ENCODE measurements at regions not wholly inside any gene's neighbourhood (a gene's known extent, or its start where the extent isn't known, plus 50 kb on each side); places are given as distances from the start of the nearest gene placed in this dataset.

GRCh38 chr18:25451077-25451658 lies 99.2 kb upstream of the ZNF521 start:
- H3K9me3 Mint-ChIP-seq, result peaks cover 17% of the 10 kb centered on the region

GRCh38 chr18:25449046-25449445 lies 97.1 kb upstream of the ZNF521 start:
- no peak overlapping the region for H3K27ac Mint-ChIP-seq (ENCODE audit: unreplicated experiment)
- DNase-seq (ENCODE audit: low read depth, low spot score), result no peak
- TF ChIP-seq CTCF (conservative IDR thresholded peaks at IDR 0.05), result no peak
- H3K36me3 Mint-ChIP-seq (ENCODE audit: low read depth), result peaks cover 13% of the 10 kb centered on the region
- H3K9me3 Mint-ChIP-seq, result peaks cover 17% of the 10 kb centered on the region
- H3K4me1 Mint-ChIP-seq, result no peaks in the 10 kb centered on the region
- no peak overlapping the region for H3K4me3 Mint-ChIP-seq
- H3K27me3 Mint-ChIP-seq (ENCODE audit: low read depth), result no peaks in the 10 kb centered on the region

More at GRCh38 chr18:25451077-25451658, 99.2 kb upstream of the ZNF521 start:
- no peak for DNase-seq (ENCODE audit: low read depth, low spot score)
- TF ChIP-seq CTCF (conservative IDR thresholded peaks at IDR 0.05), result no peak
- H3K4me1 Mint-ChIP-seq, result peaks cover 8% of the 10 kb centered on the region
- H3K4me3 Mint-ChIP-seq, result no peak overlapping the region
- no peaks in the 10 kb centered on the region for H3K27me3 Mint-ChIP-seq (ENCODE audit: low read depth)
- peaks cover 13% of the 10 kb centered on the region for H3K36me3 Mint-ChIP-seq (ENCODE audit: low read depth)
- H3K27ac Mint-ChIP-seq (ENCODE audit: unreplicated experiment), result no peak overlapping the region

- DNase-seq (ENCODE audit: low read depth, low spot score), result no peak
- TF ChIP-seq CTCF (conservative IDR thresholded peaks at IDR 0.05), result no peak
- Mint-ChIP-seq H3K36me3 (ENCODE audit: low read depth) (peaks cover 11% of the 10 kb centered on the region), H3K27me3 (ENCODE audit: low read depth) (no peaks in the 10 kb centered on the region), H3K4me3 (no peak overlapping the region), H3K27ac (ENCODE audit: unreplicated experiment) (no peak overlapping the region), H3K4me1 (no peaks in the 10 kb centered on the region), H3K9me3 (peaks cover 17% of the 10 kb centered on the region)
Measured at GRCh38 chr18:25446972-25447371, 95.0 kb upstream of the ZNF521 start.

- no peak overlapping the region for H3K4me3 Mint-ChIP-seq
- H3K4me1 Mint-ChIP-seq, result no peaks in the 10 kb centered on the region
- H3K27ac Mint-ChIP-seq (ENCODE audit: unreplicated experiment), result no peak overlapping the region
- H3K9me3 Mint-ChIP-seq, result peaks cover 5% of the 10 kb centered on the region
- H3K27me3 Mint-ChIP-seq (ENCODE audit: low read depth), result no peaks in the 10 kb centered on the region
- peaks cover 3% of the 10 kb centered on the region for H3K36me3 Mint-ChIP-seq (ENCODE audit: low read depth)
- TF ChIP-seq CTCF (conservative IDR thresholded peaks at IDR 0.05), result no peak
- no peak for DNase-seq (ENCODE audit: low read depth, low spot score)
Measured at GRCh38 chr18:25445430-25445829, 93.5 kb upstream of the ZNF521 start.

GRCh38 chr18:25443776-25444175 lies 91.8 kb upstream of the ZNF521 start:
- Mint-ChIP-seq H3K9me3 (peaks cover 3% of the 10 kb centered on the region), H3K36me3 (ENCODE audit: low read depth) (peaks cover 3% of the 10 kb centered on the region), H3K4me1 (no peaks in the 10 kb centered on the region), H3K27me3 (ENCODE audit: low read depth) (no peaks in the 10 kb centered on the region), H3K27ac (ENCODE audit: unreplicated experiment) (no peak overlapping the region), H3K4me3 (no peak overlapping the region)
- DNase-seq (ENCODE audit: low read depth, low spot score), result no peak
- no peak for TF ChIP-seq CTCF (conservative IDR thresholded peaks at IDR 0.05)
